H1 (cell line): ENCODE measurements at regions not wholly inside any gene's neighbourhood (a gene's known extent, or its start where the extent isn't known, plus 50 kb on each side); places are given as distances from the start of the nearest gene placed in this dataset.

Experiments
- BCL11A ChIP-seq, 2 experiments: IDR thresholded peaks; one replicate each; pipeline ENCODE4 v1.6.1; 2011; ENCODE audit warnings: low read depth in 2 of 2, low read length in 2 of 2, mild to moderate bottlenecking in 2 of 2
- CEBPB ChIP-seq: IDR thresholded peaks from 2 replicates; pipeline ENCODE4 v1.6.1; 2012; ENCODE audit warnings: low read depth, low read length
- EP300 ChIP-seq, 2 experiments: IDR thresholded peaks; 1 replicate in 1 of 2; 2 replicates in 1 of 2; pipeline ENCODE4 v1.6.1; 2011 to 2012; ENCODE audit warnings: low read depth in 2 of 2, low read length in 2 of 2, mild to moderate bottlenecking in 2 of 2, borderline replicate concordance in 1 of 2, inconsistent platforms in 1 of 2, moderate library complexity in 1 of 2
- EZH2 ChIP-seq: fragments of 200-600 bp; sonication (generic); IDR thresholded peaks from 2 replicates; pipeline ENCODE4 v1.7.1; 2012; ENCODE audit warnings: low read depth, mild to moderate bottlenecking, moderate library complexity, low read length, inconsistent platforms; ENCODE audit not compliant: severe bottlenecking
- HDAC6 ChIP-seq: IDR thresholded peaks from one replicate; pipeline ENCODE4 v1.7.1; 2012; ENCODE audit warnings: low read depth, mild to moderate bottlenecking, inconsistent platforms, low read length, moderate library complexity
- KDM1A ChIP-seq: fragments of 200-600, 300-600 bp; sonication (generic); IDR thresholded peaks from 2 replicates; pipeline ENCODE4 v1.7.1; 2016; ENCODE audit warnings: mild to moderate bottlenecking, low read length, borderline replicate concordance
- KDM4A ChIP-seq: IDR thresholded peaks from one replicate; pipeline ENCODE4 v1.7.1; 2012; ENCODE audit warnings: low read depth, mild to moderate bottlenecking, moderate library complexity, low read length, inconsistent platforms; ENCODE audit not compliant: severe bottlenecking
- RFX5 ChIP-seq: IDR thresholded peaks from 2 replicates; pipeline ENCODE4 v1.6.1; 2011; ENCODE audit warnings: low read depth, low read length, improper control_type of control experiment, borderline replicate concordance
- TAF1 ChIP-seq: IDR thresholded peaks from 2 replicates; pipeline ENCODE4 v1.6.1; 2011; ENCODE audit warnings: mild to moderate bottlenecking, low read depth, low read length
- TCF12 ChIP-seq: IDR thresholded peaks from 2 replicates; pipeline ENCODE4 v1.6.1; 2011; ENCODE audit warnings: low read depth, mild to moderate bottlenecking, low read length
- TF ChIP-seq, protein P1 (sequence below): fragments of 300-600 bp; sonication (generic); IDR thresholded peaks from 2 replicates; pipeline ENCODE4 v1.7.1; 2012; ENCODE audit warnings: low read length, moderate library complexity, mild to moderate bottlenecking, inconsistent platforms; ENCODE audit not compliant: insufficient replicate concordance

DNA sequence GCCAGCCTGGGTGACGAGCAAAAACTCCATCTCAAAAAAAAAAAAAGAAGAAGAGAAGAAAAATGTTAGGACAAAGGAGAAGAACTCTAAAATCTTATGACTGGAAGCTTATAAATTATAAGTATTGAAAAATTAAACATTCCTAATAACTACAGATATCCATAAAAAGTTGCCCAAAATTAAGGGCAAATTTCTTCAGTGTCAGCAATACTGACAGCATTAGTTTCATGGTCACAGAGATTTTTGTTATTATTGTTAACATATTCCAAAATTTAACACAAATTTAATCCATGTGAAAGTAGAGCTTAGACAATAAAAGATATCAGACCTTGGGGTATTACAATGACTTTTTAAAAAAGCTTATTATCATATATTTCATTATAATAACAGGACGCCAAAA, 74.1 kb downstream of the NR2F2 start (continued):
- TF ChIP-seq, protein P1, sequence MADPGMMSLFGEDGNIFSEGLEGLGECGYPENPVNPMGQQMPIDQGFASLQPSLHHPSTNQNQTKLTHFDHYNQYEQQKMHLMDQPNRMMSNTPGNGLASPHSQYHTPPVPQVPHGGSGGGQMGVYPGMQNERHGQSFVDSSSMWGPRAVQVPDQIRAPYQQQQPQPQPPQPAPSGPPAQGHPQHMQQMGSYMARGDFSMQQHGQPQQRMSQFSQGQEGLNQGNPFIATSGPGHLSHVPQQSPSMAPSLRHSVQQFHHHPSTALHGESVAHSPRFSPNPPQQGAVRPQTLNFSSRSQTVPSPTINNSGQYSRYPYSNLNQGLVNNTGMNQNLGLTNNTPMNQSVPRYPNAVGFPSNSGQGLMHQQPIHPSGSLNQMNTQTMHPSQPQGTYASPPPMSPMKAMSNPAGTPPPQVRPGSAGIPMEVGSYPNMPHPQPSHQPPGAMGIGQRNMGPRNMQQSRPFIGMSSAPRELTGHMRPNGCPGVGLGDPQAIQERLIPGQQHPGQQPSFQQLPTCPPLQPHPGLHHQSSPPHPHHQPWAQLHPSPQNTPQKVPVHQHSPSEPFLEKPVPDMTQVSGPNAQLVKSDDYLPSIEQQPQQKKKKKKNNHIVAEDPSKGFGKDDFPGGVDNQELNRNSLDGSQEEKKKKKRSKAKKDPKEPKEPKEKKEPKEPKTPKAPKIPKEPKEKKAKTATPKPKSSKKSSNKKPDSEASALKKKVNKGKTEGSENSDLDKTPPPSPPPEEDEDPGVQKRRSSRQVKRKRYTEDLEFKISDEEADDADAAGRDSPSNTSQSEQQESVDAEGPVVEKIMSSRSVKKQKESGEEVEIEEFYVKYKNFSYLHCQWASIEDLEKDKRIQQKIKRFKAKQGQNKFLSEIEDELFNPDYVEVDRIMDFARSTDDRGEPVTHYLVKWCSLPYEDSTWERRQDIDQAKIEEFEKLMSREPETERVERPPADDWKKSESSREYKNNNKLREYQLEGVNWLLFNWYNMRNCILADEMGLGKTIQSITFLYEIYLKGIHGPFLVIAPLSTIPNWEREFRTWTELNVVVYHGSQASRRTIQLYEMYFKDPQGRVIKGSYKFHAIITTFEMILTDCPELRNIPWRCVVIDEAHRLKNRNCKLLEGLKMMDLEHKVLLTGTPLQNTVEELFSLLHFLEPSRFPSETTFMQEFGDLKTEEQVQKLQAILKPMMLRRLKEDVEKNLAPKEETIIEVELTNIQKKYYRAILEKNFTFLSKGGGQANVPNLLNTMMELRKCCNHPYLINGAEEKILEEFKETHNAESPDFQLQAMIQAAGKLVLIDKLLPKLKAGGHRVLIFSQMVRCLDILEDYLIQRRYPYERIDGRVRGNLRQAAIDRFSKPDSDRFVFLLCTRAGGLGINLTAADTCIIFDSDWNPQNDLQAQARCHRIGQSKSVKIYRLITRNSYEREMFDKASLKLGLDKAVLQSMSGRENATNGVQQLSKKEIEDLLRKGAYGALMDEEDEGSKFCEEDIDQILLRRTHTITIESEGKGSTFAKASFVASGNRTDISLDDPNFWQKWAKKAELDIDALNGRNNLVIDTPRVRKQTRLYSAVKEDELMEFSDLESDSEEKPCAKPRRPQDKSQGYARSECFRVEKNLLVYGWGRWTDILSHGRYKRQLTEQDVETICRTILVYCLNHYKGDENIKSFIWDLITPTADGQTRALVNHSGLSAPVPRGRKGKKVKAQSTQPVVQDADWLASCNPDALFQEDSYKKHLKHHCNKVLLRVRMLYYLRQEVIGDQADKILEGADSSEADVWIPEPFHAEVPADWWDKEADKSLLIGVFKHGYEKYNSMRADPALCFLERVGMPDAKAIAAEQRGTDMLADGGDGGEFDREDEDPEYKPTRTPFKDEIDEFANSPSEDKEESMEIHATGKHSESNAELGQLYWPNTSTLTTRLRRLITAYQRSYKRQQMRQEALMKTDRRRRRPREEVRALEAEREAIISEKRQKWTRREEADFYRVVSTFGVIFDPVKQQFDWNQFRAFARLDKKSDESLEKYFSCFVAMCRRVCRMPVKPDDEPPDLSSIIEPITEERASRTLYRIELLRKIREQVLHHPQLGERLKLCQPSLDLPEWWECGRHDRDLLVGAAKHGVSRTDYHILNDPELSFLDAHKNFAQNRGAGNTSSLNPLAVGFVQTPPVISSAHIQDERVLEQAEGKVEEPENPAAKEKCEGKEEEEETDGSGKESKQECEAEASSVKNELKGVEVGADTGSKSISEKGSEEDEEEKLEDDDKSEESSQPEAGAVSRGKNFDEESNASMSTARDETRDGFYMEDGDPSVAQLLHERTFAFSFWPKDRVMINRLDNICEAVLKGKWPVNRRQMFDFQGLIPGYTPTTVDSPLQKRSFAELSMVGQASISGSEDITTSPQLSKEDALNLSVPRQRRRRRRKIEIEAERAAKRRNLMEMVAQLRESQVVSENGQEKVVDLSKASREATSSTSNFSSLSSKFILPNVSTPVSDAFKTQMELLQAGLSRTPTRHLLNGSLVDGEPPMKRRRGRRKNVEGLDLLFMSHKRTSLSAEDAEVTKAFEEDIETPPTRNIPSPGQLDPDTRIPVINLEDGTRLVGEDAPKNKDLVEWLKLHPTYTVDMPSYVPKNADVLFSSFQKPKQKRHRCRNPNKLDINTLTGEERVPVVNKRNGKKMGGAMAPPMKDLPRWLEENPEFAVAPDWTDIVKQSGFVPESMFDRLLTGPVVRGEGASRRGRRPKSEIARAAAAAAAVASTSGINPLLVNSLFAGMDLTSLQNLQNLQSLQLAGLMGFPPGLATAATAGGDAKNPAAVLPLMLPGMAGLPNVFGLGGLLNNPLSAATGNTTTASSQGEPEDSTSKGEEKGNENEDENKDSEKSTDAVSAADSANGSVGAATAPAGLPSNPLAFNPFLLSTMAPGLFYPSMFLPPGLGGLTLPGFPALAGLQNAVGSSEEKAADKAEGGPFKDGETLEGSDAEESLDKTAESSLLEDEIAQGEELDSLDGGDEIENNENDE: no peak
- TF ChIP-seq TAF1: no peak
- no peak for TF ChIP-seq HDAC6
- TF ChIP-seq TCF12: no peak
- TF ChIP-seq EP300 (IDR thresholded peaks at IDR 0.05; ENCODE audit: borderline replicate concordance in 1 of 2, low read depth in 2 of 2, low read length in 2 of 2): no peak
- TF ChIP-seq BCL11A (IDR thresholded peaks at IDR 0.05; ENCODE audit: low read depth in 2 of 2, low read length in 2 of 2): no peak
- TF ChIP-seq EZH2: no peak
- no peak for TF ChIP-seq CEBPB
- no peak for TF ChIP-seq KDM1A
- no peak for TF ChIP-seq KDM4A
- no peak for TF ChIP-seq RFX5
